HG03196 (cell line): ENCODE measurements at regions not wholly inside any gene's neighbourhood (a gene's known extent, or its start where the extent isn't known, plus 50 kb on each side); places are given as distances from the start of the nearest gene placed in this dataset.
"Not testable (repeated sequence)": the region's sequence is repeated elsewhere in the genome, so short reads cannot be mapped to it uniquely, and the experiment has no call there.

ENCODE experiments used
- ATAC-seq: cut with Tn5 transposase; IDR thresholded peaks from one replicate; pipeline ENCODE4 v1.9.1; 2021; ENCODE audit not compliant: unreplicated experiment

- ATAC-seq: no peak
These were observed 65.3 kb upstream of the PTGDR start for GRCh38 chr14:52202151-52202550.

DNA sequence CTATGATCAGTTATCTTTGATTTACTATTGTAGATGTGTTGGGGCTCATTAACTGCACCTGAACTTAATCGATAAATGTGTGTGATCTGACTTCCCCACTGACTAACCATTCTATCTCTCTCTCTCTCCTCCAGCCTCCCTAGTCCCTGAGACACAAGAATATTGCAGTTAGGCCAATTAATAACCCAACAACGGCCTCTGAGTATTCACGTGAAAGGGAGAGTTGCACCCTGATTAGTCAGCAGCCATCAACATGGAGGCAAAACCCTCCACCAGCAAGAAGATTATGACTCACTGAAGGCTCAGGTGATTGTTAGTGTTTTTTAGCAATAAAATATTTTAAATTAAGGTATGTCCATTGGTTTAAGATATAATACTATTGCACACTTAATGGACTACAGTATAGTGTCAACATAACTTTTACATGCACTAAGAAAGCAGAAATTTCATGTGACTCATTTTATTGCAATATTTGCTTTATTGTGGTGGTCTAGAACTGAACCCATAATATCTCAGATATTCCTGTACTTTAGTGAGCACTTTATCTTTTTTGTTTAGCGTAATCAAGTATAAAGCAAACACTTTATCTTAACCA lies 77.1 kb upstream of the PTGDR start:
- no peak for ATAC-seq

DNA sequence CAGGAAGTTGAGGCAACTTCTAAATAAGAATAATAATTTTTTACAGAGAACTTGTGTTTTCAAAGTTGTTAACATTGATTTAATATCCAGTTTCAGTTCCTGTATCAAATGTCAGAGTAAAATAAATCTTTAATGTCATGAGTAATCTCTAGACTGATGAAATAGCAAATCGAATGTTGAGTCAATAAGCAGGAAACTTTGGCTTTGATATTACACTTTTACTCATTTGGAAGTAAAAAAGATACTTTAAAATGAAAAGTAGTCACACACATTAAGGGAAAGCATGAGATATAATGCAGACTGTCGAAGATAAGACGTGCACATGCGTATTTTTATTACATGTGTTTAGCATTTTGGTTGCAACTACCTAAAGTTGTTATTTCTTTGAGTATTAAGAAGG lies 78.2 kb upstream of the PTGDR start:
- no peak for ATAC-seq

GRCh38 chr14:52188381-52188780 lies 79.1 kb upstream of the PTGDR start:
- ATAC-seq: no peak

DNA sequence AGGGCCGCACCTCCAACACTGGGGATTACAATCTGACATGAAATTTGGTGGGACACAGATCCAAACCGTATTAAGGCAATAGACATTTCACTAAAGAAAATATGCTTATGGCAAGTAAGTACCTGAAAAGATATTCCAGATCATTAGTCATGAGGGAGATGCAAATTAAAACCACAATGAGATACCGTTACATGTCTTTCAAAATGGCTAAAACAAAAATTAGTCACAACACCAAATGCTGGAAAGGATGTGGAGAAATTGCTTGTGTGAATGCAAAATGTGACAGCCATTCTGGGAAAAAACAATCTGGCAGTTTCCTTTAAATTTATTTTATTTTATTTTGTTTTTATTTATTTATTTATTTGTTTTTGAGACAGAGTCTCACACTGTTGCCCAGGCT lies 82.3 kb upstream of the PTGDR start:
- ATAC-seq: no peak

DNA sequence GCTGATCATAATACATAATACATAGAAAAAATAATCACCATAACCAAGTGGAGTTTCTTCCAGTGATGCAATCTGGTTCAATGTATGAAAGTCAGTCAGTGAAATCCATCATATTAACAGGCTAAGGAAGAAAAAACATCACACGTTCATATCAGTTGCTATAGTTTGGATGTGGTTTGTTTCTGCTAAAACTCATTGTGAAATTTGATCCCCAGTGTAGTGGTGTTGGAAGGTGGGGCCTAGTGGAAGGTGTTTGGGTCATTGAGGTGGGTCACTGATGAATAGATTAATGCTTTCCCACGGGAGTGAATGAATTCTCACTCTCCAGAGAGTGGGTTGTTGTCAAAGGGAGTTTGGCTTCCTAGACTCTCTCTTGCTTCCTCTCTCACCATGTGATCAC lies 84.6 kb upstream of the PTGDR start:
- ATAC-seq: no peak

DNA sequence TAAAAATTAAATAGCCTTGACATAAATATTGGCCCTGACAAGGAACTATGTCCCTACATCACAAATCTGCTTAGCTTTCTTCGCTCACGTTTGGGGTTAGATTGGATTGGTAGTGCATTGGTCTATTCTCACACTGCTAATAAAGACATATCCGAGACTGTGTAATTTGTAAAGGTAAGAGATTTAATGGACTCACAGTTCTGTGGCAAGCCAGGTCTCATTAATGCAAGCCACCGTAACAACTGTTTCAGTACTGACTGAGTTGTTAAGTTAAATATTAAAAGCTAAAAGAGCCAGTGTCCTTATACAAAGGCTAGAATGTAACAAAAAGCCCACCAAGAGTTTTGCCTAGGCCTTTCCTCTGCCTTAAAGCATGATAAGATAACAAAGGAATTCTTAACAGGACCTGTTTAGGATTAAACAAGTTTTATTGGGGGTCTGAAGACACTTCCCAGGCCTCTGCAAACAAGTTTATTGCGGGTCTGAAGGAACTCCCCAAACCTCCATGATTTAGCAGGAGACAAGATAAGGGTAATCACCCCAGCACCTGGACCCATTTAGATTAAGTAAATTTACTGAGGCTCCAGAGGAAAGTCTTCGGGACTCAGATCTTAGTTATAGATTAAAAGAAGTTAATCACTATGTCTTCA lies 88.2 kb upstream of the PTGDR start:
- no peak for ATAC-seq

GRCh38 chr14:52175982-52176502 lies 91.5 kb upstream of the PTGDR start:
- peak; percentile 81 for ATAC-seq

- not testable (repeated sequence) for ATAC-seq
These were observed 95.6 kb upstream of the PTGDR start for GRCh38 chr14:52171932-52172331.

DNA sequence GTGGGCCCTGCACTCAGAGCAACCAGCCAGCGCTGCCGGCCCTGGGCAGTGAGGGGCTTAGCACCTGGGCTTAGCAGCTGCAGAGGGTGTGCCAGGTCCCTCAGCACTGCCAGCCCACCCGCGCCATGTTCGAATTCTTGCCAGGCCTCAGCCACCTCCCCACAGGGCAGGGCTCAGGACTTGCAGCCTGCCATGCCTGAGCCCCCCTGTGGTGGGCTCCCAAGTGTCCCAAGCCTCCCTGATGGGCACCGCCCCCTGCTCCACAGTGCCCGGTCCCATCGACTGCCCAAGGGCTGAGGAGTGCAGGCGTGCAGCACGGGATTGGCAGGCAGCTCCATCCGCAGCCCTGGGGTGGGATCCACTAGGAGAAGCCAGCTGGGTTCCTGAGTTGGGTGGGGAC lies 98.0 kb upstream of the NID2 start:
- ATAC-seq: no peak

GRCh38 chr14:52155651-52156213 lies 86.9 kb upstream of the NID2 start:
- no peak for ATAC-seq

GRCh38 chr14:52154992-52155650 lies 86.3 kb upstream of the NID2 start:
- no peak for ATAC-seq

- no peak for ATAC-seq
These were observed 85.1 kb upstream of the NID2 start for GRCh38 chr14:52153939-52154338.

- ATAC-seq: no peak
These were observed 81.3 kb upstream of the NID2 start for GRCh38 chr14:52150162-52150561.

DNA sequence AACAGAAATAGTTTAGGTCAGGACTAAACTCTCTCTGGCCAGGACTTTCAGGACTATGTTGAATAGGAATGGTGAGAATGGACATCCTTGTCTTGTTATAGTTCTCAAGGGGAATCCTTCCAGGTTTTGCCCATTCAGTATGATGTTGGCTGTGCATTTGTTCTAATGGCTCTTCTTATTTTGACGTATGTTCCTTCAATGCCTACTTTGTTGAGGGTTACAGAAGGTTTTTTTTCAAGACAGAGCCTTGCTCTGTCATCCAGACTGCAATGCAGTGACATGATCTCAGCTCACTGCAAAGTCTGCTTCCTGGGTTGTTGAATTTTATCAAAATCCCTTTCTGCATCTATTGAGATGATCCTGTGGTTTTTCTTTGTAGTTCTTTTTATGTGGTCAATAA lies 79.5 kb upstream of the NID2 start:
- ATAC-seq: no peak

GRCh38 chr14:52146504-52146903 lies 77.6 kb upstream of the NID2 start:
- no peak for ATAC-seq

GRCh38 chr14:52144099-52144498 lies 75.2 kb upstream of the NID2 start:
- ATAC-seq: not testable (repeated sequence)

DNA sequence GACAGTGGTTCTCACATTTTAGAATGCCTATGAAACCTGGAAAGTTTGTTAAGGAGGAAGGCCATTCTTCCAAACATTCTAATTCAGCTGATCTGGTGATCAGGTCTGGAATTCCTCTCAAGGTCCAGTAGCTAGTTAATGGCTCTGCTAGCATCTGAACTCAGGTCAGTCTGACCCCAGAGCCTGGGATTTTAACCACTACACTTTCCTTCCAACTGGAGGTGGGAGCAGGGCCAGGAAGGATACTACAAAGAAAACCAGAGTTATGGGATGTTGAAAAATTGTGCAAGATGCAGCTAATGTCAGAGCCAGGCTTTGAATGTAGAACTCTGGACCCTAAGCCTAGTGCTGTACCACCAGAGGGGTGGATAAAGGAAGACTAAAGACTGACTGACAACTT lies 73.6 kb upstream of the NID2 start:
- no peak for ATAC-seq

GRCh38 chr14:52131640-52132320 lies 62.9 kb upstream of the NID2 start:
- no peak for ATAC-seq

DNA sequence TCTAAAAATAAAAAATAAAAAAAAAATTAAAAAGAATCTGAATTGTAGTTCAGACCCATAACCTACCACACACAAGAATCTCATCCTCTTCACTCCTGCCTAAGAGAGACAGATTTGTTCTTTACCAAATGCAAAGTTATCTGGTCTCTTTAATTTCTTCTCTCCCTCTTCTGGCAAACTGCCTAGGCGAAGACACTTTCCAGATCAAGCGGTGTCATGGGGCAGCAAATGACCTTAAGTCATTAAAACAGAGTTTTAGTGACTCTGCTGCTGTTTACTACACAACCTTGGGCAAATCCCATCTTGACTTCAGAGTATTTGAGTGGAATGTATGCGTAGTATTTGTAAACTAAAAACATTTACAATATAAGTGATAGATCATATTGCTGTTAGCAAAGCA lies 60.9 kb upstream of the NID2 start:
- ATAC-seq: no peak

DNA sequence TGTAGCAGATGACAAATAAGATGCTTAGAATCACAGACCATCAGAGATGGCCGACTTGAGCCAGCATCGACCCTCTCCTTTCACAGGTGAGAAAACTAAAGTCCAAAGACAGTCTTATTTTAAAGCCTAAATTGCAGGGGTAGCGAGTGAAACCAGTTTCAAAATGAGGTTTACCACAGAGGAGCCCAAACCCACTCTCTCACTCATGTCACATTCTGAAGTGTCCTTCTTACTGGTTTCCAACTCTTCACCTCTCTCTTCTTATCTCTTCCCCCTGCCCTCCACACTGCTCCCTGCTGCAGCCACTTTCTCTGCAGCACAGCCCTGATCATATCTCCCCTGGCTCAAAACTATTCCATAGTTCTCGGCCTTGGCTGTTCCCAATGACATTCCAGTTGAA lies 57.0 kb upstream of the NID2 start:
- no peak for ATAC-seq
